ENCODE measurements at regions not wholly inside any gene's neighbourhood (a gene's known extent, or its start where the extent isn't known, plus 50 kb on each side); places are given as distances from the start of the nearest gene placed in this dataset.

GRCh38 chr11:92477686-92478085, 253.1 kb downstream of the FAT3 start:
- H3K36me3 Mint-ChIP-seq (ENCODE audit: insufficient read depth) = no peaks in the 10 kb centered on the region
- H3K4me1 Mint-ChIP-seq (ENCODE audit: low read depth) = no peaks in the 10 kb centered on the region
- H3K9me3 Mint-ChIP-seq = no peaks in the 10 kb centered on the region
- no peaks in the 10 kb centered on the region for H3K27me3 Mint-ChIP-seq (ENCODE audit: low read depth)
- no peak for ATAC-seq
- no peak overlapping the region for H3K4me3 Mint-ChIP-seq
- DNase-seq = no peak

- ATAC-seq (no peak), DNase-seq (no peak)
- Mint-ChIP-seq H3K4me3 (no peak overlapping the region), H3K9me3 (no peaks in the 10 kb centered on the region), H3K4me1 (ENCODE audit: low read depth) (no peaks in the 10 kb centered on the region), H3K36me3 (ENCODE audit: insufficient read depth) (no peaks in the 10 kb centered on the region), H3K27me3 (ENCODE audit: low read depth) (no peaks in the 10 kb centered on the region)
These were observed 255.9 kb downstream of the FAT3 start for GRCh38 chr11:92480499-92480898.

- no peak for DNase-seq
- ATAC-seq = no peak
- Mint-ChIP-seq H3K9me3 (no peaks in the 10 kb centered on the region), H3K4me1 (ENCODE audit: low read depth) (no peaks in the 10 kb centered on the region), H3K27me3 (ENCODE audit: low read depth) (no peaks in the 10 kb centered on the region), H3K4me3 (no peak overlapping the region), H3K36me3 (ENCODE audit: insufficient read depth) (no peaks in the 10 kb centered on the region)
These were observed 258.0 kb downstream of the FAT3 start for GRCh38 chr11:92482492-92483060.

GRCh38 chr11:92484570-92484969, 260.0 kb downstream of the FAT3 start:
- H3K4me1 Mint-ChIP-seq (ENCODE audit: low read depth) = no peaks in the 10 kb centered on the region
- H3K36me3 Mint-ChIP-seq (ENCODE audit: insufficient read depth) = no peaks in the 10 kb centered on the region
- ATAC-seq (no peak), DNase-seq (no peak)
- no peaks in the 10 kb centered on the region for H3K9me3 Mint-ChIP-seq
- no peaks in the 10 kb centered on the region for H3K27me3 Mint-ChIP-seq (ENCODE audit: low read depth)
- no peak overlapping the region for H3K4me3 Mint-ChIP-seq

GRCh38 chr11:92489826-92490399, 265.3 kb downstream of the FAT3 start:
- ATAC-seq (no peak), DNase-seq (no peak)
- Mint-ChIP-seq H3K4me3 (no peak overlapping the region), H3K4me1 (ENCODE audit: low read depth) (no peaks in the 10 kb centered on the region), H3K27me3 (ENCODE audit: low read depth) (no peaks in the 10 kb centered on the region), H3K9me3 (no peaks in the 10 kb centered on the region), H3K36me3 (ENCODE audit: insufficient read depth) (no peaks in the 10 kb centered on the region)

- Mint-ChIP-seq H3K9me3 (no peaks in the 10 kb centered on the region), H3K4me3 (no peak overlapping the region), H3K27me3 (ENCODE audit: low read depth) (no peaks in the 10 kb centered on the region), H3K4me1 (ENCODE audit: low read depth) (no peaks in the 10 kb centered on the region), H3K36me3 (ENCODE audit: insufficient read depth) (no peaks in the 10 kb centered on the region)
- DNase-seq (no peak), ATAC-seq (no peak)
These were observed 267.8 kb downstream of the FAT3 start for GRCh38 chr11:92492372-92492771.

GRCh38 chr11:92495107-92495793, 270.6 kb downstream of the FAT3 start:
- no peak for DNase-seq
- H3K4me1 Mint-ChIP-seq (ENCODE audit: low read depth) = no peaks in the 10 kb centered on the region
- no peaks in the 10 kb centered on the region for H3K27me3 Mint-ChIP-seq (ENCODE audit: low read depth)
- H3K36me3 Mint-ChIP-seq (ENCODE audit: insufficient read depth) = no peaks in the 10 kb centered on the region
- no peak overlapping the region for H3K4me3 Mint-ChIP-seq
- no peak for ATAC-seq
- H3K9me3 Mint-ChIP-seq = no peaks in the 10 kb centered on the region

GRCh38 chr11:92500453-92500852, 275.8 kb downstream of the FAT3 start:
- no peaks in the 10 kb centered on the region for H3K27me3 Mint-ChIP-seq (ENCODE audit: low read depth)
- H3K9me3 Mint-ChIP-seq = no peaks in the 10 kb centered on the region
- no peak overlapping the region for H3K4me3 Mint-ChIP-seq
- H3K36me3 Mint-ChIP-seq (ENCODE audit: insufficient read depth) = no peaks in the 10 kb centered on the region
- no peaks in the 10 kb centered on the region for H3K4me1 Mint-ChIP-seq (ENCODE audit: low read depth)
- DNase-seq (no peak), ATAC-seq (no peak)

GRCh38 chr11:92501066-92501739, 276.6 kb downstream of the FAT3 start:
- ATAC-seq (no peak), DNase-seq (no peak)
- H3K9me3 Mint-ChIP-seq = no peaks in the 10 kb centered on the region
- no peaks in the 10 kb centered on the region for H3K36me3 Mint-ChIP-seq (ENCODE audit: insufficient read depth)
- no peaks in the 10 kb centered on the region for H3K4me1 Mint-ChIP-seq (ENCODE audit: low read depth)
- no peaks in the 10 kb centered on the region for H3K27me3 Mint-ChIP-seq (ENCODE audit: low read depth)
- H3K4me3 Mint-ChIP-seq = no peak overlapping the region

- Mint-ChIP-seq H3K4me3 (no peak overlapping the region), H3K27me3 (ENCODE audit: low read depth) (no peaks in the 10 kb centered on the region), H3K9me3 (no peaks in the 10 kb centered on the region), H3K36me3 (ENCODE audit: insufficient read depth) (no peaks in the 10 kb centered on the region), H3K4me1 (ENCODE audit: low read depth) (no peaks in the 10 kb centered on the region)
- DNase-seq (no peak), ATAC-seq (no peak)
These were observed 279.4 kb downstream of the FAT3 start for GRCh38 chr11:92504004-92504403.

- Mint-ChIP-seq H3K4me3 (no peak overlapping the region), H3K4me1 (ENCODE audit: low read depth) (no peaks in the 10 kb centered on the region), H3K9me3 (no peaks in the 10 kb centered on the region), H3K27me3 (ENCODE audit: low read depth) (no peaks in the 10 kb centered on the region), H3K36me3 (ENCODE audit: insufficient read depth) (no peaks in the 10 kb centered on the region)
- DNase-seq (no peak), ATAC-seq (no peak)
These were observed 279.9 kb downstream of the FAT3 start for GRCh38 chr11:92504534-92504933.

GRCh38 chr11:92505689-92506088, 281.1 kb downstream of the FAT3 start:
- H3K4me1 Mint-ChIP-seq (ENCODE audit: low read depth) = no peaks in the 10 kb centered on the region
- DNase-seq (no peak), ATAC-seq (no peak)
- no peaks in the 10 kb centered on the region for H3K9me3 Mint-ChIP-seq
- H3K27me3 Mint-ChIP-seq (ENCODE audit: low read depth) = no peaks in the 10 kb centered on the region
- no peaks in the 10 kb centered on the region for H3K36me3 Mint-ChIP-seq (ENCODE audit: insufficient read depth)
- H3K4me3 Mint-ChIP-seq = no peak overlapping the region

- ATAC-seq (no peak), DNase-seq (no peak)
- Mint-ChIP-seq H3K27me3 (ENCODE audit: low read depth) (no peaks in the 10 kb centered on the region), H3K9me3 (no peaks in the 10 kb centered on the region), H3K4me1 (ENCODE audit: low read depth) (no peaks in the 10 kb centered on the region), H3K4me3 (no peak overlapping the region), H3K36me3 (ENCODE audit: insufficient read depth) (no peaks in the 10 kb centered on the region)
These were observed 282.3 kb downstream of the FAT3 start for GRCh38 chr11:92506809-92507336.

- ATAC-seq (no peak), DNase-seq (no peak)
- no peaks in the 10 kb centered on the region for H3K4me1 Mint-ChIP-seq (ENCODE audit: low read depth)
- H3K27me3 Mint-ChIP-seq (ENCODE audit: low read depth) = no peaks in the 10 kb centered on the region
- H3K36me3 Mint-ChIP-seq (ENCODE audit: insufficient read depth) = no peaks in the 10 kb centered on the region
- H3K9me3 Mint-ChIP-seq = no peaks in the 10 kb centered on the region
- no peak overlapping the region for H3K4me3 Mint-ChIP-seq
These were observed 286.0 kb downstream of the FAT3 start for GRCh38 chr11:92510591-92510990.

Data from activated T-cell treated with anti-CD3 and anti-CD28 coated beads, Interleukin-2, amount 50 U/mL, for 4 hours (primary cell).